ENCODE measurements at regions not wholly inside any gene's neighbourhood (a gene's known extent, or its start where the extent isn't known, plus 50 kb on each side); places are given as distances from the start of the nearest gene placed in this dataset.

DNA sequence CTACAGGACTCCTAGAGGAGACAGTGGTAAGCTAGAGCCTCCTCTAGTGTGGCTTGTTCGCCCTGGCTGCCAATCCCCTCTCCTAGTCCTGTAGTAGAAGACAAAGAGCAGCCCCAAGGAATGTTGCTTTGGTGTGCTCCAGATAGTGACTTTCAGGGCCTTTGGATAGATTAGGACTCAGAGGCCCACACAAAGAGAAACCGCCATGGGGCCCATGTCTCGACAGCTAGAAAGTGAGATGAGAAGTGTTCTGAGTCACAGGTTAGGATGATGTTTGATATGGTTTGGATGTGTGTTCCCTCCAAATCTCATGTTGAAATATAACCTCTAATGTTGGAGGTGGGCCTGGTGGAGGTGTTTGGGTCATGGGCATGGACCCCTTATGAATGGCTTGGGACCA is 51.8 kb upstream of the JDP2 start:
- no peak for TF ChIP-seq POLR2AphosphoS5 (IDR thresholded peaks at IDR 0.05)
- TF ChIP-seq, protein P1, sequence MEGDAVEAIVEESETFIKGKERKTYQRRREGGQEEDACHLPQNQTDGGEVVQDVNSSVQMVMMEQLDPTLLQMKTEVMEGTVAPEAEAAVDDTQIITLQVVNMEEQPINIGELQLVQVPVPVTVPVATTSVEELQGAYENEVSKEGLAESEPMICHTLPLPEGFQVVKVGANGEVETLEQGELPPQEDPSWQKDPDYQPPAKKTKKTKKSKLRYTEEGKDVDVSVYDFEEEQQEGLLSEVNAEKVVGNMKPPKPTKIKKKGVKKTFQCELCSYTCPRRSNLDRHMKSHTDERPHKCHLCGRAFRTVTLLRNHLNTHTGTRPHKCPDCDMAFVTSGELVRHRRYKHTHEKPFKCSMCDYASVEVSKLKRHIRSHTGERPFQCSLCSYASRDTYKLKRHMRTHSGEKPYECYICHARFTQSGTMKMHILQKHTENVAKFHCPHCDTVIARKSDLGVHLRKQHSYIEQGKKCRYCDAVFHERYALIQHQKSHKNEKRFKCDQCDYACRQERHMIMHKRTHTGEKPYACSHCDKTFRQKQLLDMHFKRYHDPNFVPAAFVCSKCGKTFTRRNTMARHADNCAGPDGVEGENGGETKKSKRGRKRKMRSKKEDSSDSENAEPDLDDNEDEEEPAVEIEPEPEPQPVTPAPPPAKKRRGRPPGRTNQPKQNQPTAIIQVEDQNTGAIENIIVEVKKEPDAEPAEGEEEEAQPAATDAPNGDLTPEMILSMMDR (IDR thresholded peaks at IDR 0.05) = no peak
- no peak for TF ChIP-seq POLR2A (IDR thresholded peaks at IDR 0.05)
- Histone ChIP-seq H3K9me3 (no peaks in the 10 kb centered on the region), H3K4me3 (no peak overlapping the region), H3K36me3 (no peaks in the 10 kb centered on the region), H3K27me3 (replicated peaks; ENCODE audit: insufficient read depth) (no peaks in the 10 kb centered on the region), H3K27ac (no peak overlapping the region), H3K4me1 (replicated peaks) (no peaks in the 10 kb centered on the region)
- 100% methylated on average over 3 of the region's 3 CpGs for WGBS
- DNase-seq (ENCODE audit: low spot score) = no peak
- intact Hi-C loops (cut with DNase I) = no loop called here
